ENCODE measurements at regions not wholly inside any gene's neighbourhood (a gene's known extent, or its start where the extent isn't known, plus 50 kb on each side); places are given as distances from the start of the nearest gene placed in this dataset.

DNA sequence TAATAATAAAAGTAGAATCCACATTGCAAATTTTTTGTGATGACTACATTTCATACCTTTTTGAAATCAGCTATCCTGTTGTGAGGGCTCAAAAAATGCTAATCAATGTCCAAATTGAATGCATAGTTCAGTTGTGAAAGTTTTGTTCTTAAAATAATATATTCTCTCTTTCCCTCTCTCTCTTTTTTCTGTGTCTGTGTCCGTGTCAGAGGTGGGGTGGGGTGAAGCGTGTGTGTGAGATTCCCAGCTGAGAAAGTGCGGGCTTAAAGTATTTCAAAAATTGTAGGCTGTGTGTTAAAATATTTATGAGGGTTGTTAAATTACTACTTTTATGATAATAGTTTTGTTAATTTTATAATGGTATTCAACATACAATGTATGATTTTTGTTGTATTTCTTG lies 388.0 kb upstream of the LRRTM4 start:
- no peak overlapping the region for H3K27ac ChIP-seq
- TF ChIP-seq, protein P1, sequence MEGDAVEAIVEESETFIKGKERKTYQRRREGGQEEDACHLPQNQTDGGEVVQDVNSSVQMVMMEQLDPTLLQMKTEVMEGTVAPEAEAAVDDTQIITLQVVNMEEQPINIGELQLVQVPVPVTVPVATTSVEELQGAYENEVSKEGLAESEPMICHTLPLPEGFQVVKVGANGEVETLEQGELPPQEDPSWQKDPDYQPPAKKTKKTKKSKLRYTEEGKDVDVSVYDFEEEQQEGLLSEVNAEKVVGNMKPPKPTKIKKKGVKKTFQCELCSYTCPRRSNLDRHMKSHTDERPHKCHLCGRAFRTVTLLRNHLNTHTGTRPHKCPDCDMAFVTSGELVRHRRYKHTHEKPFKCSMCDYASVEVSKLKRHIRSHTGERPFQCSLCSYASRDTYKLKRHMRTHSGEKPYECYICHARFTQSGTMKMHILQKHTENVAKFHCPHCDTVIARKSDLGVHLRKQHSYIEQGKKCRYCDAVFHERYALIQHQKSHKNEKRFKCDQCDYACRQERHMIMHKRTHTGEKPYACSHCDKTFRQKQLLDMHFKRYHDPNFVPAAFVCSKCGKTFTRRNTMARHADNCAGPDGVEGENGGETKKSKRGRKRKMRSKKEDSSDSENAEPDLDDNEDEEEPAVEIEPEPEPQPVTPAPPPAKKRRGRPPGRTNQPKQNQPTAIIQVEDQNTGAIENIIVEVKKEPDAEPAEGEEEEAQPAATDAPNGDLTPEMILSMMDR (IDR thresholded peaks at IDR 0.05) = no peak
- TF ChIP-seq ZFX (IDR thresholded peaks at IDR 0.05; ENCODE audit: borderline replicate concordance) = no peak

DNA sequence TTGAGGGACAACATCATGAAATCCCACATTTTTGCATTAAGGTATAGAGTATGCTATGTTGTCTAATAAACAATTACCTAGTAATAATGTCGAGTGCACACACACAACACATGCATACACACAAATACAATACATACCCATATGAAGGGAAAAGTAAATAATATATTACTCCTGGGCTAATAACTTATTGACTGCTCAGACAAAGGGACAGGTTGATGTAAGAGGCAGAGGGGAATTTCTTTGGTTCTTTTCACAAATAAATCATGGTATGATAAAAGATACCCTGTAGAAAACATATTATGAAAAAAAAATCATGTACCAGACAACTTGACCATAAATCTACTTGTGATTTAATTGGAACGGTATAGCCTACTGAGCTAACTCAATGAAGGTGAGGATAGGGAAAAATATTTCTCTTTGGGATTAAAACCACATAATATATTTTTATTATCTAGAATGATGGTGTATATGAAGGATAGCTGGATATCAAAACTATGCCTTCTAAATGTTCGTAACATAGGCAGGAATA lies 398.7 kb upstream of the LRRTM4 start:
- TF ChIP-seq, protein P1 (IDR thresholded peaks at IDR 0.05) = no peak
- TF ChIP-seq ZFX (IDR thresholded peaks at IDR 0.05; ENCODE audit: borderline replicate concordance) = no peak
- H3K27ac ChIP-seq = no peak overlapping the region

DNA sequence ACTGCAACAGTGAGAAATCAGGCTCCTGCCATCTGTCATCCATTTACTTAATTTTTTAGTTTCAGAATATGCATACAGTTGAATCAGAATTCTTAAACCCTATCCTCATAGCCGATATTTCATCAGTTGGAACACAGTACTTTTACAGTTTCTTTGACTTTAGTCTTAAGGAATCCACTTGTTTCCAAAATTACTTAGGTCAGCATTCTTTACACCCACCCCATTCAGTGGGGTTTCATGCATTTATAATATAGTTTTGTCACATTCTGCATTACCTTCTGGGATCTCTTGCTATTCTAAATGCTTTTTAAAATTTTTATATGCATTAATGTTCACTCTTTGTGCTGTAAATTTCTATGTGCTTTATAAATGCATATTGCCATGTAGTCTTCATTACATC lies 400.4 kb upstream of the LRRTM4 start:
- TF ChIP-seq, protein P1 (IDR thresholded peaks at IDR 0.05) = no peak
- no peak for TF ChIP-seq ZFX (IDR thresholded peaks at IDR 0.05; ENCODE audit: borderline replicate concordance)
- no peak overlapping the region for H3K27ac ChIP-seq

DNA sequence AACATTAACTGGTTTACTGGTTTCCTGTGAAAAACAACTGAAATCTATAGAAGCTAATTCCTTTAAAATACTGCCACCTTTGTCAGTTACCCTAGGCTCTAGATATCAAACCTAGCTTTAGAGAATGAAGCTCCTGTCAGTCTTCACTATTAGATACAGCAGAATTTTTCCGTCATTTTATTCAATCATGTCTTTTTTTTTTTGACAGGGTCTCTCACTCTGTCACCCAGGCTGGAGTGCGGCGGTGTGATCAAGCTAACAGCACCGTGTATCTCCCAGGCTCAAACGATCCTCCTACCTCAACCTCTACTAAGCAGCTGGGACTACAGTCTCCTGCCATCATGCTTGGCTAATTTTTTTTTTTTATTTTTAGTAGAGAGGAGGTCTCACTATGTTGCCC lies 415.2 kb upstream of the LRRTM4 start:
- TF ChIP-seq, protein P1 (IDR thresholded peaks at IDR 0.05) = no peak
- TF ChIP-seq ZFX (IDR thresholded peaks at IDR 0.05; ENCODE audit: borderline replicate concordance) = no peak
- no peak overlapping the region for H3K27ac ChIP-seq

DNA sequence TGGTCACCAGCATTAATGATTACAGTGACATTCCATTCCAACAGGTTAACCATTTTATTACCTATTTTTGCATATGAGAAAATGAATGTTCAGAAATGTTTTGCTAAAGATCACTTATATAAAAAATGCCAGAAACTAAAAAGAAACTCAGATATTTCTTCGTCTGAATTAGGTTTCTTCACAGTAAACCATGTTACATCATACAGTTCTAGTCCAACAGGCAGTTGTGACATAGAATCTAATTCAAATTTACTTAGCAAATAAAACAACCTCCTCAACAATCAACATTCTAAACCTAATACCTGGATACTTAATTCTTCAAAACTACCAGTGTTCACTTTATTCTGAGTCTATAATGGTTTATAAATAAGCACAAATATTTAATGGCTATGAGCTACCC lies 416.3 kb upstream of the LRRTM4 start:
- TF ChIP-seq, protein P1 (IDR thresholded peaks at IDR 0.05) = no peak
- no peak for TF ChIP-seq ZFX (IDR thresholded peaks at IDR 0.05; ENCODE audit: borderline replicate concordance)
- no peak overlapping the region for H3K27ac ChIP-seq

DNA sequence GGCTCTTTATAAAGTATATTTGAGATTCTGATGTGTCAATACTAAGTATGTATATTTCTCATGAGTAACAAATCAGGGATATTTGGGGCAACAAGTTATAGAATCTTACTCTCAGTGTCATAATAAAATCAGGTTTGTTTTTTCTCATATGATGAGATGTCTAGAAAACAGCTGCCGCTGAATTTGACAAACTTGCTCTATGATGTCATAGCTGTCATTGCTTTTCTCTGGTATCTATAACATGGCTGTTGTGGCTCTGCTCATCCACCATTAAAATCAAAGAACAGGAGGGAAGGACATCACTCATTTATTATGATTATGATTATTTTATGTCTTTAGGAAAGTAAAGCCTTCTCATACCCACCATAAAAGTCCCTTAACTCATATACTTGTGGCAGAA lies 417.2 kb upstream of the LRRTM4 start:
- no peak overlapping the region for H3K27ac ChIP-seq
- TF ChIP-seq ZFX (IDR thresholded peaks at IDR 0.05; ENCODE audit: borderline replicate concordance) = no peak
- TF ChIP-seq, protein P1 (IDR thresholded peaks at IDR 0.05) = no peak

DNA sequence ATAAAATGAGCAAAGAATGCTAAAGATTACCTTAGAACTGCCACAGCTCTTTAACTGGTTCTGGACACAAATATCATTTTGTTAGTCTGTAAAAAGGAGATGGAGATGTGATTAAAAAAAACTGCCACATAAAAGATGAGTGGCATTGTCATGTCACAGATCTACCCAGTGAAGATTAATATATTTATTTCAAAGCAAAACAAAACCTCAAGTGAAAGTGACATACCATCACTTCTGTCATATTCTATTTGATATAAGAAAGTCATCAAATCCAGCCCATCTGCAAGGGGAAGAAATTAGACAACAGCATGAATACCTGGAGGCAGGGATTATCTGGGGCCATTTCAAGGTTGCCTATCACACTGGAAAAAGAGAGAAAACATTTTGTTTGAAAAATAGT lies 417.6 kb upstream of the LRRTM4 start:
- no peak for TF ChIP-seq ZFX (IDR thresholded peaks at IDR 0.05; ENCODE audit: borderline replicate concordance)
- TF ChIP-seq, protein P1 (IDR thresholded peaks at IDR 0.05) = no peak
- H3K27ac ChIP-seq = no peak overlapping the region
